ENCODE measurements at regions not wholly inside any gene's neighbourhood (a gene's known extent, or its start where the extent isn't known, plus 50 kb on each side); places are given as distances from the start of the nearest gene placed in this dataset.

DNA sequence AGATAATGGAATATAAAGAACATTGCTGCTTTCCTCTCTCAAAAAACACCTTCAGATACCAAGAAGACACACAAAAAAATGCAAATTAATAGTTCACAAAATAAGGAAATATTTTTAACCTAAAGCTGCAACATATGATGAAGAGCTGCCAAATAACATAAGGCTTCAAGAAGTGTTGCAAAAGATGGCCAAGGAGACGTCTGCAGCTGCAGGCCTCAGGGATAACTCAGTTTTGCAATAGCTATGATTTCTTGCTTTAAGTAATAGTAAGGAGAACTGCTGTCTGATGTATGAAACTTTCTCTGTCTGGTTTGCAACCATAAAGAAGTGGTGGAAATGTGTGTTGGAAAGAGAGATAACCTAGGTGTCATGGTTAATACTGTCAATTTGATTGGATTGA lies 1237.5 kb downstream of the MRPL39 start:
- H4K8ac ChIP-seq (ENCODE audit: low read depth in 2 of 2, low read length in 2 of 2) = no peak overlapping the region
- no peaks in the 10 kb centered on the region for H3K36me3 ChIP-seq (ENCODE audit: control insufficient read depth, insufficient read depth, low read length)
- H4K91ac ChIP-seq (ENCODE audit: insufficient read depth, low read depth, low read length) = no peak overlapping the region
- no peak overlapping the region for H3K9ac ChIP-seq (ENCODE audit: low read depth, low read length)
- no peak overlapping the region for H3K4me3 ChIP-seq (ENCODE audit: insufficient read depth, low read depth, low read length)
- no peak overlapping the region for H4K5ac ChIP-seq (ENCODE audit: low read depth, low read length)
- no peaks in the 10 kb centered on the region for H3K27me3 ChIP-seq (ENCODE audit: control insufficient read depth, insufficient read depth, low read length)
- TF ChIP-seq, protein P1, sequence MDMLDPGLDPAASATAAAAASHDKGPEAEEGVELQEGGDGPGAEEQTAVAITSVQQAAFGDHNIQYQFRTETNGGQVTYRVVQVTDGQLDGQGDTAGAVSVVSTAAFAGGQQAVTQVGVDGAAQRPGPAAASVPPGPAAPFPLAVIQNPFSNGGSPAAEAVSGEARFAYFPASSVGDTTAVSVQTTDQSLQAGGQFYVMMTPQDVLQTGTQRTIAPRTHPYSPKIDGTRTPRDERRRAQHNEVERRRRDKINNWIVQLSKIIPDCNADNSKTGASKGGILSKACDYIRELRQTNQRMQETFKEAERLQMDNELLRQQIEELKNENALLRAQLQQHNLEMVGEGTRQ (IDR thresholded peaks at IDR 0.05; ENCODE audit: low read depth, low read length) = no peak
- no peak for TF ChIP-seq RFX5 (IDR thresholded peaks at IDR 0.05; ENCODE audit: low read depth, low read length)
- no peak for TF ChIP-seq RCOR1 (IDR thresholded peaks at IDR 0.05; ENCODE audit: insufficient replicate concordance, low read length)
- TF ChIP-seq FOS (IDR thresholded peaks at IDR 0.05; ENCODE audit: low read depth, low read length) = no peak
- TF ChIP-seq, protein P2, sequence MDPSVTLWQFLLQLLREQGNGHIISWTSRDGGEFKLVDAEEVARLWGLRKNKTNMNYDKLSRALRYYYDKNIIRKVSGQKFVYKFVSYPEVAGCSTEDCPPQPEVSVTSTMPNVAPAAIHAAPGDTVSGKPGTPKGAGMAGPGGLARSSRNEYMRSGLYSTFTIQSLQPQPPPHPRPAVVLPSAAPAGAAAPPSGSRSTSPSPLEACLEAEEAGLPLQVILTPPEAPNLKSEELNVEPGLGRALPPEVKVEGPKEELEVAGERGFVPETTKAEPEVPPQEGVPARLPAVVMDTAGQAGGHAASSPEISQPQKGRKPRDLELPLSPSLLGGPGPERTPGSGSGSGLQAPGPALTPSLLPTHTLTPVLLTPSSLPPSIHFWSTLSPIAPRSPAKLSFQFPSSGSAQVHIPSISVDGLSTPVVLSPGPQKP (IDR thresholded peaks at IDR 0.05; ENCODE audit: borderline replicate concordance, low read depth, low read length) = no peak
- no peak for TF ChIP-seq BHLHE40 (IDR thresholded peaks at IDR 0.05; ENCODE audit: low read depth, low read length)
- TF ChIP-seq MXI1 (IDR thresholded peaks at IDR 0.05; ENCODE audit: borderline replicate concordance, low read depth, low read length) = no peak
- TF ChIP-seq MAFK (IDR thresholded peaks at IDR 0.05; ENCODE audit: low read depth, low read length) = no peak
- TF ChIP-seq, protein P3, sequence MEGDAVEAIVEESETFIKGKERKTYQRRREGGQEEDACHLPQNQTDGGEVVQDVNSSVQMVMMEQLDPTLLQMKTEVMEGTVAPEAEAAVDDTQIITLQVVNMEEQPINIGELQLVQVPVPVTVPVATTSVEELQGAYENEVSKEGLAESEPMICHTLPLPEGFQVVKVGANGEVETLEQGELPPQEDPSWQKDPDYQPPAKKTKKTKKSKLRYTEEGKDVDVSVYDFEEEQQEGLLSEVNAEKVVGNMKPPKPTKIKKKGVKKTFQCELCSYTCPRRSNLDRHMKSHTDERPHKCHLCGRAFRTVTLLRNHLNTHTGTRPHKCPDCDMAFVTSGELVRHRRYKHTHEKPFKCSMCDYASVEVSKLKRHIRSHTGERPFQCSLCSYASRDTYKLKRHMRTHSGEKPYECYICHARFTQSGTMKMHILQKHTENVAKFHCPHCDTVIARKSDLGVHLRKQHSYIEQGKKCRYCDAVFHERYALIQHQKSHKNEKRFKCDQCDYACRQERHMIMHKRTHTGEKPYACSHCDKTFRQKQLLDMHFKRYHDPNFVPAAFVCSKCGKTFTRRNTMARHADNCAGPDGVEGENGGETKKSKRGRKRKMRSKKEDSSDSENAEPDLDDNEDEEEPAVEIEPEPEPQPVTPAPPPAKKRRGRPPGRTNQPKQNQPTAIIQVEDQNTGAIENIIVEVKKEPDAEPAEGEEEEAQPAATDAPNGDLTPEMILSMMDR (conservative IDR thresholded peaks at IDR 0.05; ENCODE audit: low read depth, low read length) = no peak
- no peak for TF ChIP-seq RAD21 (IDR thresholded peaks at IDR 0.05; ENCODE audit: low read length)
- no peak for TF ChIP-seq SMC3 (IDR thresholded peaks at IDR 0.05; ENCODE audit: low read depth, low read length)
- TF ChIP-seq POLR2A (IDR thresholded peaks at IDR 0.05; ENCODE audit: low read depth, low read length) = no peak
- TF ChIP-seq CHD1 (IDR thresholded peaks at IDR 0.05; ENCODE audit: low read depth, low read length) = no peak
- no peak for TF ChIP-seq MAZ (IDR thresholded peaks at IDR 0.05; ENCODE audit: borderline replicate concordance, low read depth, low read length)
- no peak for TF ChIP-seq NFE2L2 (IDR thresholded peaks at IDR 0.05; ENCODE audit: low read depth, low read length)
- no peak for TF ChIP-seq CEBPB (IDR thresholded peaks at IDR 0.05; ENCODE audit: low read depth, low read length)
- H3K9me1 ChIP-seq (ENCODE audit: insufficient read depth, low read length) = no peaks in the 10 kb centered on the region; the same call in 1 of the 2 replicates
- H2BK5ac ChIP-seq (ENCODE audit: low read depth, low read length, poor library complexity, severe bottlenecking) = no peak overlapping the region
- H2AK5ac ChIP-seq (ENCODE audit: low read depth, low read length) = no peak overlapping the region
- no peaks in the 10 kb centered on the region for H3K79me1 ChIP-seq (ENCODE audit: low read depth in 1 of 2, low read length in 2 of 2)
- WGBS, 2 experiments (ENCODE audit: extremely low coverage in 2 of 2, insufficient read length in 1 of 2) = 20% methylated on average over 1 of the region's 1 CpG; no CpG with 5 or more reads in 1 of the 2 experiments
- DNase-seq = peak; percentile 2
- dilution Hi-C loops (cut with HindIII; ENCODE audit: low sequenced_read_pairs, unreplicated experiment) (no loop called here), intact Hi-C loops (cut with micrococcal nuclease) (no loop called here), in situ Hi-C loops (cut with MboI; ENCODE audit: low sequenced_read_pairs) (no loop called here)
- no peak overlapping the region for H2BK20ac ChIP-seq (ENCODE audit: low read depth, low read length)
- ChIA-PET POLR2A (ENCODE audit: unreplicated experiment) (no interaction called here), CTCF (no interaction called here)
- H3K18ac ChIP-seq (ENCODE audit: low read depth, low read length) = no peak overlapping the region
- no peak overlapping the region for H3K27ac ChIP-seq (ENCODE audit: insufficient read depth, low read length)
- H2AFZ ChIP-seq (replicated peaks; ENCODE audit: low read length, poor library complexity) = no peak overlapping the region
- no peak overlapping the region for H2BK15ac ChIP-seq (ENCODE audit: low read depth, low read length)
- ATAC-seq (ENCODE audit: low read depth) = no peak
- H4K20me1 ChIP-seq (ENCODE audit: insufficient read depth, low read length) = no peaks in the 10 kb centered on the region
- BruUV-seq (replicated peaks) = no TSS peak
- no peak overlapping the region for H3K56ac ChIP-seq (ENCODE audit: extremely low read depth, insufficient read depth, low read length)
- no peak overlapping the region for H3K14ac ChIP-seq (replicated peaks; ENCODE audit: low read depth, low read length)
- no peak overlapping the region for H2AK9ac ChIP-seq (replicated peaks; ENCODE audit: low read depth, low read length, poor library complexity)
- H3K4me1 ChIP-seq (ENCODE audit: control insufficient read depth, insufficient read depth, low read length) = no peaks in the 10 kb centered on the region
- no peaks in the 10 kb centered on the region for H3K9me3 ChIP-seq (ENCODE audit: control insufficient read depth, insufficient read depth, low read length)
- H3K4ac ChIP-seq (ENCODE audit: low read depth, low read length) = no peak overlapping the region
- no peak overlapping the region for H3K23ac ChIP-seq (ENCODE audit: low read depth, low read length)
- no peak overlapping the region for H2BK120ac ChIP-seq (ENCODE audit: low read depth, low read length)
- no peak overlapping the region for H3K4me2 ChIP-seq (ENCODE audit: low read depth, low read length)

Data from IMR-90 (cell line).